ENCODE measurements at regions not wholly inside any gene's neighbourhood (a gene's known extent, or its start where the extent isn't known, plus 50 kb on each side); places are given as distances from the start of the nearest gene placed in this dataset.

- no peak for TF ChIP-seq CTCF (IDR thresholded peaks at IDR 0.05)
- DNase-seq (ENCODE audit: low spot score): no peak
- peak; percentile 43 for ATAC-seq (ENCODE audit: low FRiP score)
Observed at GRCh38 chr11:122342089-122342744, 226.2 kb upstream of the BLID start.

GRCh38 chr11:122341477-122341876 lies 225.5 kb upstream of the BLID start:
- TF ChIP-seq CTCF (IDR thresholded peaks at IDR 0.05): no peak
- ATAC-seq (ENCODE audit: low FRiP score): no peak

GRCh38 chr11:122340607-122341290 lies 224.7 kb upstream of the BLID start:
- ATAC-seq (ENCODE audit: low FRiP score): no peak
- no peak for DNase-seq (ENCODE audit: low spot score)
- no peak for TF ChIP-seq CTCF (IDR thresholded peaks at IDR 0.05)

More at GRCh38 chr11:122341477-122341876, 225.5 kb upstream of the BLID start:
- no peak for DNase-seq (ENCODE audit: low spot score)

- no peak for TF ChIP-seq CTCF (IDR thresholded peaks at IDR 0.05)
- ATAC-seq (ENCODE audit: low FRiP score): no peak
- DNase-seq (ENCODE audit: low spot score): no peak
Observed at GRCh38 chr11:122339436-122340060, 223.5 kb upstream of the BLID start.

GRCh38 chr11:122337704-122338103 lies 221.7 kb upstream of the BLID start:
- no peak for DNase-seq (ENCODE audit: low spot score)

GRCh38 chr11:122337241-122337640 lies 221.2 kb upstream of the BLID start:
- no peak for DNase-seq (ENCODE audit: low spot score)
- ATAC-seq (ENCODE audit: low FRiP score): peak; percentile 42
- no peak for TF ChIP-seq CTCF (IDR thresholded peaks at IDR 0.05)

More at GRCh38 chr11:122337704-122338103, 221.7 kb upstream of the BLID start:
- ATAC-seq (ENCODE audit: low FRiP score): no peak
- TF ChIP-seq CTCF (IDR thresholded peaks at IDR 0.05): no peak

Measured in omental fat pad (tissue), 3 donors.